ENCODE measurements at regions not wholly inside any gene's neighbourhood (a gene's known extent, or its start where the extent isn't known, plus 50 kb on each side); places are given as distances from the start of the nearest gene placed in this dataset.

DNA sequence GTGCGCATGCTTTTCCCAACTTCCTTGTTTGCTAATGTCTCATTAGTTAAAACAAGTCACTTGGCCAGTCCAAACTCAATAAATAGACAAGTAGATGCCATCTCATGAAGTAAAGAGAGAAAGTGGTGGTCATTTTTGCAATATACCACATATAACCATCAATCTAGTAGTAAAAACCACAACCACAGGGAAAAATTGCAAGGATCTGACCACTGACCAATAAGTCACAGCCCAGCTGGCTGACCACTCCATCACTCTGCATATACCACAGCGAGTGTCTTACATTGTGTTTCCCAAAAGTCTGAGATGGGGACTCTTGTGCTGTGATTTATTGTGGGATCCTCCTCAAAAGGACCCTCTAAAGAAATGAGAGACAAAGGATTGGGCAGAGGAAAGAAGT lies 76.0 kb downstream of the FH start:
- TF ChIP-seq ZFP36 (IDR thresholded peaks at IDR 0.05; ENCODE audit: low read depth, low read length, partially characterized antibody) (no peak), FOS (IDR thresholded peaks at IDR 0.05; ENCODE audit: extremely low read depth, insufficient read length) (no peak), ZNF436 (CRISPR knock-in tag; IDR thresholded peaks at IDR 0.05) (no peak), FOXA1 (IDR thresholded peaks at IDR 0.05; ENCODE audit: borderline replicate concordance) (no peak), ZNF561 (CRISPR knock-in tag; conservative IDR thresholded peaks at IDR 0.05) (no peak)
- TF ChIP-seq, protein P1, sequence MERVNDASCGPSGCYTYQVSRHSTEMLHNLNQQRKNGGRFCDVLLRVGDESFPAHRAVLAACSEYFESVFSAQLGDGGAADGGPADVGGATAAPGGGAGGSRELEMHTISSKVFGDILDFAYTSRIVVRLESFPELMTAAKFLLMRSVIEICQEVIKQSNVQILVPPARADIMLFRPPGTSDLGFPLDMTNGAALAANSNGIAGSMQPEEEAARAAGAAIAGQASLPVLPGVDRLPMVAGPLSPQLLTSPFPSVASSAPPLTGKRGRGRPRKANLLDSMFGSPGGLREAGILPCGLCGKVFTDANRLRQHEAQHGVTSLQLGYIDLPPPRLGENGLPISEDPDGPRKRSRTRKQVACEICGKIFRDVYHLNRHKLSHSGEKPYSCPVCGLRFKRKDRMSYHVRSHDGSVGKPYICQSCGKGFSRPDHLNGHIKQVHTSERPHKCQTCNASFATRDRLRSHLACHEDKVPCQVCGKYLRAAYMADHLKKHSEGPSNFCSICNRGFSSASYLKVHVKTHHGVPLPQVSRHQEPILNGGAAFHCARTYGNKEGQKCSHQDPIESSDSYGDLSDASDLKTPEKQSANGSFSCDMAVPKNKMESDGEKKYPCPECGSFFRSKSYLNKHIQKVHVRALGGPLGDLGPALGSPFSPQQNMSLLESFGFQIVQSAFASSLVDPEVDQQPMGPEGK (CRISPR knock-in tag; IDR thresholded peaks at IDR 0.05; ENCODE audit: borderline replicate concordance) = no peak
- TF ChIP-seq, protein P2, sequence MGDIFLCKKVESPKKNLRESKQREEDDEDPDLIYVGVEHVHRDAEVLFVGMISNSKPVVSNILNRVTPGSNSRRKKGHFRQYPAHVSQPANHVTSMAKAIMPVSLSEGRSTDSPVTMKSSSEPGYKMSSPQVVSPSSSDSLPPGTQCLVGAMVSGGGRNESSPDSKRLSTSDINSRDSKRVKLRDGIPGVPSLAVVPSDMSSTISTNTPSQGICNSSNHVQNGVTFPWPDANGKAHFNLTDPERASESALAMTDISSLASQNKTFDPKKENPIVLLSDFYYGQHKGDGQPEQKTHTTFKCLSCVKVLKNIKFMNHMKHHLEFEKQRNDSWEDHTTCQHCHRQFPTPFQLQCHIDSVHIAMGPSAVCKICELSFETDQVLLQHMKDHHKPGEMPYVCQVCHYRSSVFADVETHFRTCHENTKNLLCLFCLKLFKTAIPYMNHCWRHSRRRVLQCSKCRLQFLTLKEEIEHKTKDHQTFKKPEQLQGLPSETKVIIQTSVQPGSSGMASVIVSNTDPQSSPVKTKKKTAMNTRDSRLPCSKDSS (IDR thresholded peaks at IDR 0.05; ENCODE audit: low read depth, partially characterized antibody) = no peak
- TF ChIP-seq, protein P3, sequence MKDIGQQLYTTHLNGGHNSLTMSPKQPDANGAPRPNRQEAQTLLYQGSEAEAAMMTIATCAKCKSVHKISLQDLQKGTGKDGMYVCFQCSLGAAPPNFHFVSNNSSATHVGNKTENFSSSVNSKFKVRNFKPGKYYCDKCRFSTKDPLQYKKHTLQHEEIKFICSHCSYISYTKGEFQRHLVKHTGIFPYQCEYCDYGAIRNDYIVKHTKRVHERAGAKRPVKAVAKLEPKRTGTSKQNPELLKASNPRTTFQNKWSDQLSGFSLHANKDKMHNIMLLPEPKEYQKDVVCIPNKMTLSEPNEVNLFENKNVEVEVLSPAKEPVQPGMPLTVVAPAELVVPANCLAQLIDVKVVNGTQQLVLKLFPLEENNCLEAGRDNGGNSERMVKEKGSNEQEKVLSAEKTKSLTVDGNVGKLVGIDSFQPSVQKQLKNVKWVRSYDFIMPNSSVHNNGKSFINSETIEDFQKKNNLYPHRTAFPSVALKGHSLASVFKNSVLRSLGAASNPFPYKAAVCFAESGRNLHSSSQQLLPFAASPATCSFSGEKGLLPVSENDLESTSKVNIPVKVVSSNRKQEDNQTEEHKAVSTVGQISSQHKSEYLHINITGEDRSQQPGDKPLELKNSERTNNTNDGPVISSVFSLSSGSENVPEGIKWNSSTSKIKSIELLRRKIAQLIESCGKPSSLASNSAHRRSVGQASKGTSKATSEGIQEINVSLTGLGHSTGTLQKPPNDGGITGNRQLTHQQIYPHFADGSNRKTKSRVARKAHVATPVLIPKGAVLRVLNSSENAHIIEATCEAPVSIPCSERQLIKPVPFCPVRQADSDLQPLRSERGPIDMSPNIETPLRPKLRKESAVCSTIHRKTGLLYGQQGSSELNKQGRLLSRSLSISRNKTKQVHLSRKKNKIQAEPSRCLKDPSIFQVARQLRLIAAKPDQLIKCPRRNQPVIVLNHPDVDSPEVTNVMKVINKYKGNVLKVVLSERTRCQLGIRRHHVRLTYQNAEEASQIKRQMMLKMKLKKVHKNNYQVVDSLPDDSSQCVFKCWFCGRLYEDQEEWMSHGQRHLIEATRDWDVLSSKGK (CRISPR knock-in tag; IDR thresholded peaks at IDR 0.05) = no peak

Data from K562 (cell line).